Astrocyte (in vitro differentiated cells and primary cell): ENCODE measurements at regions not wholly inside any gene's neighbourhood (a gene's known extent, or its start where the extent isn't known, plus 50 kb on each side); places are given as distances from the start of the nearest gene placed in this dataset.

Experiments used
- DNase-seq: peaks from one replicate; pipeline ENCODE4 v3.0.0-alpha.2; 2010; ENCODE audit warnings: low read depth
- FAIRE-seq: peaks from 2 replicates; lab custom pipeline; 2011; peaks lifted over from hg19 to GRCh38; lab: Jason Lieb, UNC
- H2AFZ ChIP-seq: 2 replicates; pipeline ENCODE4 v1.6.0; 2012; ENCODE audit warnings: low read depth, low read length, inconsistent platforms
- H3K27ac ChIP-seq: 2 replicates; pipeline ENCODE4 v1.5.1; 2011; ENCODE audit warnings: low read depth, low read length, inconsistent platforms
- H3K27me3 ChIP-seq: 2 replicates; pipeline ENCODE4 v1.6.0; 2011; ENCODE audit warnings: low read length, inconsistent platforms; ENCODE audit not compliant: insufficient read depth
- H3K36me3 ChIP-seq: 2 replicates; pipeline ENCODE4 v1.5.1; 2011; ENCODE audit warnings: low read length, inconsistent platforms; ENCODE audit not compliant: insufficient read depth
- H3K4me1 ChIP-seq: 2 replicates; pipeline ENCODE4 v1.5.1; 2011; ENCODE audit warnings: low read length, inconsistent platforms; ENCODE audit not compliant: insufficient read depth
- H3K4me2 ChIP-seq: 2 replicates; pipeline ENCODE4 v1.6.0; 2012; ENCODE audit warnings: low read length, inconsistent platforms
- H3K4me3 ChIP-seq: 2 replicates; pipeline ENCODE4 v1.5.1; 2011; ENCODE audit warnings: low read depth, mild to moderate bottlenecking, low read length, inconsistent platforms; ENCODE audit not compliant: insufficient read depth
- H3K79me2 ChIP-seq: 2 replicates; pipeline ENCODE4 v1.6.0; 2012; ENCODE audit warnings: mild to moderate bottlenecking, low read length, inconsistent platforms; ENCODE audit not compliant: insufficient read depth
- H3K9ac ChIP-seq: 2 replicates; pipeline ENCODE4 v1.6.0; 2012; ENCODE audit warnings: mild to moderate bottlenecking, low read length, inconsistent platforms
- H3K9me3 ChIP-seq: 2 replicates; pipeline ENCODE4 v1.5.1; 2012; ENCODE audit warnings: low read depth, mild to moderate bottlenecking, low read length, inconsistent platforms; ENCODE audit not compliant: insufficient read depth
- H4K20me1 ChIP-seq: 2 replicates; pipeline ENCODE4 v1.6.0; 2012; ENCODE audit warnings: low read length, inconsistent platforms; ENCODE audit not compliant: insufficient read depth
- H3K27ac Mint-ChIP-seq: one replicate; pipeline ENCODE4 v1.8.0; 2021; ENCODE audit warnings: mild to moderate bottlenecking, mixed read lengths; ENCODE audit not compliant: unreplicated experiment
- H3K27me3 Mint-ChIP-seq: one replicate; pipeline ENCODE4 v1.8.0; 2021; ENCODE audit warnings: low read depth, mixed read lengths; ENCODE audit not compliant: unreplicated experiment
- H3K36me3 Mint-ChIP-seq: one replicate; pipeline ENCODE4 v1.8.0; 2021; ENCODE audit warnings: low read depth, mixed read lengths; ENCODE audit not compliant: unreplicated experiment
- H3K4me1 Mint-ChIP-seq: one replicate; pipeline ENCODE4 v1.8.0; 2021; ENCODE audit warnings: low read depth, mixed read lengths; ENCODE audit not compliant: unreplicated experiment
- H3K4me3 Mint-ChIP-seq: one replicate; pipeline ENCODE4 v1.8.0; 2021; ENCODE audit warnings: mild to moderate bottlenecking, moderate library complexity, mixed read lengths; ENCODE audit not compliant: unreplicated experiment
- H3K9me3 Mint-ChIP-seq: one replicate; pipeline ENCODE4 v1.8.0; 2021; ENCODE audit warnings: mild to moderate bottlenecking, mixed read lengths; ENCODE audit not compliant: unreplicated experiment
- EZH2 ChIP-seq: IDR thresholded peaks from 2 replicates; pipeline ENCODE4 v1.6.1; 2012; ENCODE audit warnings: mild to moderate bottlenecking, low read length, inconsistent platforms; ENCODE audit not compliant: insufficient read depth
- TF ChIP-seq, protein P1 (sequence below): IDR thresholded peaks from 2 replicates; pipeline ENCODE4 v1.5.1; 2011; ENCODE audit warnings: low read depth, mild to moderate bottlenecking, inconsistent platforms, low read length, moderate library complexity; ENCODE audit not compliant: insufficient read depth

DNA sequence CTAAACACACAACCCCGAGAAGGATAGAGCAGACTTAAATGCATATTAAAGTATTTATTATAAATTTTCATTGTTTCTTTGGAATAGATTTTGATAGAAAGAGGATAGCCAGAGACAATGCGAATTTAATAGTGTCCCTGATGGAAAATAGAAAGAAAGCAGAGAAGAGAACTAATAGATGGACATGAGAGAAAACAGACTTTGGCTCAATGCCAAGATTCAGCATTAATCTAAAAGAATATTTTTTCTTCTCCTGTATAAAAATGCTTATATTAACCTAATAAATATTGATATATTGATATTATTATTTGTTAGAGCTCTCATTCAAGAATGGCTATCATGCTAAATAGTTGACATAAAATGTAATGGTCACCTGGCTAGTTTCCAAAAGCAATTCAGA is 173.4 kb downstream of the KIF2B start:
- no peaks in the 10 kb centered on the region for H3K27me3 ChIP-seq
- H4K20me1 ChIP-seq: no peaks in the 10 kb centered on the region
- H3K27ac ChIP-seq: no peak overlapping the region
- Mint-ChIP-seq H3K4me3 (no peak overlapping the region), H3K27me3 (no peaks in the 10 kb centered on the region), H3K27ac (no peak overlapping the region), H3K36me3 (no peaks in the 10 kb centered on the region), H3K4me1 (no peaks in the 10 kb centered on the region), H3K9me3 (no peaks in the 10 kb centered on the region)
- no peak overlapping the region for H3K4me2 ChIP-seq
- H3K79me2 ChIP-seq: no peaks in the 10 kb centered on the region
- H3K4me3 ChIP-seq: no peak overlapping the region
- H2AFZ ChIP-seq: no peak overlapping the region
- no peak for FAIRE-seq
- H3K4me1 ChIP-seq: no peaks in the 10 kb centered on the region
- TF ChIP-seq, protein P1, sequence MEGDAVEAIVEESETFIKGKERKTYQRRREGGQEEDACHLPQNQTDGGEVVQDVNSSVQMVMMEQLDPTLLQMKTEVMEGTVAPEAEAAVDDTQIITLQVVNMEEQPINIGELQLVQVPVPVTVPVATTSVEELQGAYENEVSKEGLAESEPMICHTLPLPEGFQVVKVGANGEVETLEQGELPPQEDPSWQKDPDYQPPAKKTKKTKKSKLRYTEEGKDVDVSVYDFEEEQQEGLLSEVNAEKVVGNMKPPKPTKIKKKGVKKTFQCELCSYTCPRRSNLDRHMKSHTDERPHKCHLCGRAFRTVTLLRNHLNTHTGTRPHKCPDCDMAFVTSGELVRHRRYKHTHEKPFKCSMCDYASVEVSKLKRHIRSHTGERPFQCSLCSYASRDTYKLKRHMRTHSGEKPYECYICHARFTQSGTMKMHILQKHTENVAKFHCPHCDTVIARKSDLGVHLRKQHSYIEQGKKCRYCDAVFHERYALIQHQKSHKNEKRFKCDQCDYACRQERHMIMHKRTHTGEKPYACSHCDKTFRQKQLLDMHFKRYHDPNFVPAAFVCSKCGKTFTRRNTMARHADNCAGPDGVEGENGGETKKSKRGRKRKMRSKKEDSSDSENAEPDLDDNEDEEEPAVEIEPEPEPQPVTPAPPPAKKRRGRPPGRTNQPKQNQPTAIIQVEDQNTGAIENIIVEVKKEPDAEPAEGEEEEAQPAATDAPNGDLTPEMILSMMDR: no peak
- no peak for TF ChIP-seq EZH2
- H3K36me3 ChIP-seq: no peaks in the 10 kb centered on the region
- peaks cover 4% of the 10 kb centered on the region for H3K9me3 ChIP-seq
- no peak for DNase-seq
- H3K9ac ChIP-seq: no peak overlapping the region

DNA sequence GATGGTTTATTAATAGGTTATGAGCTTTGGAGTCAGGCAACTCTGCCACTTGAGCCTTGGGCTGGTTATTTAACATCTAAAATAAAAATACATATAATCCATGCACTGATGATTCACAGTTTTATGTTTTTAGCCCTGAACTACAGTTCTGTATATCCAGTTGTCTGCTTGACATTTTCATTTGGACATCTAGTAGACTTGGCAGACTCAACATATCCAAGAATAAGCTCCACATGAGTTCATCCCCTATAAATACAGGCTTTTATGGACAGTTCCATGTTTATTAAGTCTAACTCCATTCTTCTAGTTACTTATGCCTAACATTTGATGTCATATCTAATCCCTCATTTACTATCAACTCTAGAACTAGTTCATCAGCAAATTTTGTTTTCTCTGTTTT is 174.2 kb downstream of the KIF2B start:
- Histone ChIP-seq H3K4me2 (no peak overlapping the region), H3K9ac (no peak overlapping the region), H3K9me3 (peaks cover 4% of the 10 kb centered on the region), H3K4me1 (no peaks in the 10 kb centered on the region), H3K4me3 (no peak overlapping the region), H2AFZ (no peak overlapping the region), H3K27ac (no peak overlapping the region), H4K20me1 (no peaks in the 10 kb centered on the region), H3K27me3 (no peaks in the 10 kb centered on the region), H3K36me3 (no peaks in the 10 kb centered on the region), H3K79me2 (no peaks in the 10 kb centered on the region)
- no peak overlapping the region for H3K4me3 Mint-ChIP-seq
- FAIRE-seq (no peak), DNase-seq (no peak)
- H3K9me3 Mint-ChIP-seq: no peaks in the 10 kb centered on the region
- no peaks in the 10 kb centered on the region for H3K4me1 Mint-ChIP-seq
- TF ChIP-seq, protein P1: no peak
- TF ChIP-seq EZH2: no peak
- no peaks in the 10 kb centered on the region for H3K27me3 Mint-ChIP-seq
- no peaks in the 10 kb centered on the region for H3K36me3 Mint-ChIP-seq
- H3K27ac Mint-ChIP-seq: no peak overlapping the region

DNA sequence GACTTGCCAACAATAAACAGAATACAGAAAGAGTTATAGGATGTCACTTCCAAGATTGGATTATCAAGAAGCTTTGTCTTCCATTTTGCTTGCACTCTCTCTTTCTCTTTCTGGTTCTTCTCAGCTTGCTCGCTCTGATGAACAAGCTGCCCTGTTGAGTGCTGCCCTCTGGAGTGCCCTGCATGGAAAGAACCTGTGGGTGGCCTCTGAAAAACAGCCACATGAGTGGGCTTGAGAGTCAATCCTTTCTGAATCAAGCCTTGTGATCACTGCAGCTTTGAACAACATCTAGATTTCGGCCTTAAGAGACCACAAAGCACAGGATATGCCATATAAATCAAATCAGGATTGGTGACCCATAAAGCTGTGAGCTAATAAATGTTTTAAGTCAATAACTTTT is 185.1 kb downstream of the KIF2B start:
- no peak overlapping the region for H3K4me3 ChIP-seq
- no peak for TF ChIP-seq EZH2
- TF ChIP-seq, protein P1: no peak
- FAIRE-seq (no peak), DNase-seq (no peak)
- Mint-ChIP-seq H3K36me3 (no peaks in the 10 kb centered on the region), H3K4me1 (no peaks in the 10 kb centered on the region), H3K9me3 (no peaks in the 10 kb centered on the region), H3K27ac (no peak overlapping the region), H3K4me3 (no peak overlapping the region), H3K27me3 (no peaks in the 10 kb centered on the region)
- H3K9me3 ChIP-seq: no peaks in the 10 kb centered on the region
- no peak overlapping the region for H3K4me2 ChIP-seq
- H3K9ac ChIP-seq: no peak overlapping the region
- no peaks in the 10 kb centered on the region for H3K36me3 ChIP-seq
- H3K27me3 ChIP-seq: no peaks in the 10 kb centered on the region
- H3K4me1 ChIP-seq: no peaks in the 10 kb centered on the region
- no peak overlapping the region for H3K27ac ChIP-seq
- no peaks in the 10 kb centered on the region for H4K20me1 ChIP-seq
- no peak overlapping the region for H2AFZ ChIP-seq
- H3K79me2 ChIP-seq: no peaks in the 10 kb centered on the region
